Heart left ventricle (tissue), 16 donors: ENCODE measurements at regions not wholly inside any gene's neighbourhood (a gene's known extent, or its start where the extent isn't known, plus 50 kb on each side); places are given as distances from the start of the nearest gene placed in this dataset.

ENCODE experiments used
- ATAC-seq, 4 donors: fragments of 200-7000 bp; cut with Tn5 transposase; one replicate each; pipeline ENCODE4 v1.9.1; 2020 to 2022; ENCODE audit warnings: moderate library complexity in 4 of 4, mild to moderate bottlenecking in 3 of 4, moderate number of reproducible peaks in 1 of 4
- DNase-seq, 5 donors: peaks; one replicate each; pipeline ENCODE4 v3.0.0-alpha.2; 2020
- H3K27ac ChIP-seq, 12 donors: fragments of 200-600 bp; sonication (generic) in 4 of 12; one replicate each; pipeline versions ENCODE4 v1.5.0 to v1.8.0; 2016 to 2022; ENCODE audit warnings: mild to moderate bottlenecking in 2 of 12
- H3K27me3 ChIP-seq, 9 donors: fragments of 200-600 bp; sonication (generic) in 2 of 9; one replicate each; pipeline versions ENCODE4 v1.5.1 to v1.8.0; 2016 to 2022; ENCODE audit warnings: mild to moderate bottlenecking in 3 of 9
- H3K36me3 ChIP-seq, 9 donors: fragments of 200-600 bp; sonication (generic) in 2 of 9; one replicate each; pipeline versions ENCODE4 v1.5.0 to v1.8.0; 2018 to 2022; ENCODE audit warnings: mild to moderate bottlenecking in 2 of 9
- H3K4me1 ChIP-seq, 12 donors: fragments of 200-600 bp; sonication (generic) in 4 of 12; one replicate each; pipeline versions ENCODE4 v1.5.0 to v1.8.0; 2016 to 2022; ENCODE audit warnings: mild to moderate bottlenecking in 3 of 12
- H3K4me3 ChIP-seq, 12 donors: fragments of 200-600 bp; sonication (generic) in 4 of 12; one replicate each; pipeline versions ENCODE4 v1.5.0 to v1.8.0; 2017 to 2022; ENCODE audit warnings: mild to moderate bottlenecking in 9 of 12, moderate library complexity in 4 of 12
- H3K9me3 ChIP-seq, 12 donors: fragments of 200-600 bp; sonication (generic) in 4 of 12; one replicate each; pipeline versions ENCODE4 v1.5.0 to v1.8.0; 2016 to 2022; ENCODE audit warnings: mild to moderate bottlenecking in 1 of 12
- POLR2A ChIP-seq, 2 donors: fragments of 450-650 bp; IDR thresholded peaks; one replicate each; pipeline ENCODE4 v1.6.1; 2017; ENCODE audit warnings: antibody characterized with exemption in 2 of 2, mild to moderate bottlenecking in 2 of 2, moderate library complexity in 2 of 2
- WGBS, 4 donors: extraction: QIAGEN DNeasy Blood & Tissue Kit in 2 of 4; methylation state at CpG; one replicate each; pipeline versions ENCODE4 v1.1.5 to v1.1.7; 2013 to 2018; 5-methylcytosine and 5-hydroxymethylcytosine counted together
- intact Hi-C, 10 donors: fragments of 100-400 bp; cut with DNase I; formaldehyde crosslinking; loops; one replicate each; pipeline versions ENCODE4 v1.11.1 to v1.14.2; 2022
- TF ChIP-seq, protein P1 (sequence below), 12 donors: fragments of 200-600 bp; sonication (generic) in 4 of 12; IDR thresholded peaks; one replicate each; pipeline versions ENCODE4 v1.5.0 to v1.8.0; 2018 to 2022; ENCODE audit warnings: antibody characterized with exemption in 12 of 12, mild to moderate bottlenecking in 5 of 12
- donor health status: ischemic (EF 13 %, LVEDD 7.1; RV severe dilation, severe dysfunction).
- donor health status: healthy with polysubstance abuse.
- donor health status: DM: no; HTN: yes; CAD: no.
- donor health status: DM: no; HTN: no; CAD: no.
- donor health status: ischemic (EF 25% LVEDD 6.9; RV normal size, moderate dysfunction).
- donor health status: ischemic (EF 25% LVEDD 5.7; RV mildly dilated, moderate dysfunction).
- donor health status: healthy.
- donor health status: DM: yes; HTN: yes; CAD: no.
- donor health status: ischemic (EF 35%, LVEDD 5.7; RV mildly dilated, moderate dysfunction).
- donor health status: nonischemic (EF 11% LVEDD 7.7; RV severe dilation, severe dysfunction).
- donor health status: DM: yes; HTN: yes; CAD: no.
- donor health status: PGD.
- donor health status: ischemic (EF 29% LVEDD 5.4; RV normal size, mild dysfunction).
- donor health status: nonischemic (EF 23%, LVEDD 6.1; RV moderate dilation, normal function).

GRCh38 chr3:72263223-72263990 is 478.5 kb upstream of the PROK2 start:
- no peaks in the 10 kb centered on the region for H3K36me3 ChIP-seq
- no peak for ATAC-seq
- no peak overlapping the region for H3K27ac ChIP-seq
- intact Hi-C loops: loop anchor here in 8 of 10 donors (5.0 to 10.0 kb wide), 5 partner anchors 279 to 389 kb away; no protein-coding TSS in a partner anchor
- no peak for TF ChIP-seq POLR2A (IDR thresholded peaks at IDR 0.05)
- TF ChIP-seq, protein P1, sequence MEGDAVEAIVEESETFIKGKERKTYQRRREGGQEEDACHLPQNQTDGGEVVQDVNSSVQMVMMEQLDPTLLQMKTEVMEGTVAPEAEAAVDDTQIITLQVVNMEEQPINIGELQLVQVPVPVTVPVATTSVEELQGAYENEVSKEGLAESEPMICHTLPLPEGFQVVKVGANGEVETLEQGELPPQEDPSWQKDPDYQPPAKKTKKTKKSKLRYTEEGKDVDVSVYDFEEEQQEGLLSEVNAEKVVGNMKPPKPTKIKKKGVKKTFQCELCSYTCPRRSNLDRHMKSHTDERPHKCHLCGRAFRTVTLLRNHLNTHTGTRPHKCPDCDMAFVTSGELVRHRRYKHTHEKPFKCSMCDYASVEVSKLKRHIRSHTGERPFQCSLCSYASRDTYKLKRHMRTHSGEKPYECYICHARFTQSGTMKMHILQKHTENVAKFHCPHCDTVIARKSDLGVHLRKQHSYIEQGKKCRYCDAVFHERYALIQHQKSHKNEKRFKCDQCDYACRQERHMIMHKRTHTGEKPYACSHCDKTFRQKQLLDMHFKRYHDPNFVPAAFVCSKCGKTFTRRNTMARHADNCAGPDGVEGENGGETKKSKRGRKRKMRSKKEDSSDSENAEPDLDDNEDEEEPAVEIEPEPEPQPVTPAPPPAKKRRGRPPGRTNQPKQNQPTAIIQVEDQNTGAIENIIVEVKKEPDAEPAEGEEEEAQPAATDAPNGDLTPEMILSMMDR (IDR thresholded peaks at IDR 0.05): no peak
- peaks cover 0 to 16% (median 1%) of the 10 kb centered on the region in 12 donors for H3K4me1 ChIP-seq
- no peaks in the 10 kb centered on the region for H3K27me3 ChIP-seq
- whole genome bisulfite sequencing, 4 donors: 91 to 96% (median 94%) methylated on average over 4 of the region's 4 CpGs
- no peak for DNase-seq
- H3K4me3 ChIP-seq: no peak overlapping the region
- H3K9me3 ChIP-seq: no peaks in the 10 kb centered on the region

GRCh38 chr3:72262736-72263135 is 477.8 kb upstream of the PROK2 start:
- no peak overlapping the region for H3K27ac ChIP-seq
- TF ChIP-seq, protein P1 (IDR thresholded peaks at IDR 0.05): no peak
- TF ChIP-seq POLR2A (IDR thresholded peaks at IDR 0.05): no peak
- DNase-seq: no peak
- H3K4me3 ChIP-seq: no peak overlapping the region
- H3K9me3 ChIP-seq: peaks cover 0 to 1% (median 0%) of the 10 kb centered on the region in 12 donors
- peaks cover 0 to 18% (median 3%) of the 10 kb centered on the region in 12 donors for H3K4me1 ChIP-seq
- intact Hi-C loops: loop anchor here in 8 of 10 donors (5.0 to 10.0 kb wide), 5 partner anchors 278 to 388 kb away; no protein-coding TSS in a partner anchor
- WGBS, 4 donors: 59 to 69% (median 65%) methylated on average over 3 of the region's 3 CpGs
- ATAC-seq: no peak
- no peaks in the 10 kb centered on the region for H3K36me3 ChIP-seq
- no peaks in the 10 kb centered on the region for H3K27me3 ChIP-seq

- no peak overlapping the region for H3K27ac ChIP-seq
- H3K9me3 ChIP-seq: peaks cover 0 to 3% (median 0%) of the 10 kb centered on the region in 12 donors
- no peak for ATAC-seq
- peaks cover 0 to 18% (median 3%) of the 10 kb centered on the region in 12 donors for H3K4me1 ChIP-seq
- intact Hi-C loops: loop anchor here in 8 of 10 donors (5.0 to 10.0 kb wide), 5 partner anchors 277 to 387 kb away; no protein-coding TSS in a partner anchor
- WGBS, 4 donors: 76 to 88% (median 78%) methylated on average over 8 of the region's 8 CpGs
- TF ChIP-seq POLR2A (IDR thresholded peaks at IDR 0.05): no peak
- TF ChIP-seq, protein P1 (IDR thresholded peaks at IDR 0.05): no peak
- no peak overlapping the region for H3K4me3 ChIP-seq
- H3K27me3 ChIP-seq: no peaks in the 10 kb centered on the region
- no peaks in the 10 kb centered on the region for H3K36me3 ChIP-seq
- no peak for DNase-seq
Observed at GRCh38 chr3:72261566-72262564, 476.9 kb upstream of the PROK2 start.
